Fibroblast of lung (primary cell): ENCODE measurements at regions not wholly inside any gene's neighbourhood (a gene's known extent, or its start where the extent isn't known, plus 50 kb on each side); places are given as distances from the start of the nearest gene placed in this dataset.

Experiments
- CTCF ChIP-seq, 2 donors: IDR thresholded peaks in 1 of 2; conservative IDR thresholded peaks in 1 of 2; 1 replicate in 1 of 2; 2 replicates in 1 of 2; pipeline ENCODE4 v1.5.1; 2011 to 2012; ENCODE audit warnings: low read length in 2 of 2, control low read depth in 1 of 2, inconsistent platforms in 1 of 2, low read depth in 1 of 2, mild to moderate bottlenecking in 1 of 2
- EZH2 ChIP-seq: IDR thresholded peaks from 2 replicates; pipeline ENCODE4 v1.5.1; 2012; ENCODE audit warnings: low read length, control low read depth, mild to moderate bottlenecking; ENCODE audit errors: missing control alignments

DNA sequence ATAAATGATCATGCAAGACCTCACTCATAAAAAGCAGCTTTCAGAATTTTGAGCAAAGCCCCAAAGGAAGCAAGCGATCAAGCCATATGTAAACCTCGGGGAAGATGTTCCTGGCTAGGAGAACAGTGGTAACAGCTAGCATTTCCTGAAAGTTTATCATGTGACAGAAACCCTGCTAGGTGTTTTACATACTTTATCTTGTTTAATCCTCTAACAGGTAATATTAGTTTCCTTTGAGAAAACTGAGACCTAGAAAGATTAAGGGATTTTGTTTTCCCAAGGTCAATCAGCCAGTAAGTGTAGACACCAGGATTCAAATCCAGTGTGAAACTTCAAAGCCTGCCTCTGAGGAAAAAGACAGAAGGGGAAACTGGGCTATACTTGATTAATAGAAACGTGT lies 362.4 kb upstream of the MAF start:
- TF ChIP-seq CTCF (conservative IDR thresholded peaks at IDR 0.05 in 1 of 2, IDR thresholded peaks at IDR 0.05 in 1 of 2; ENCODE audit: low read depth in 1 of 2, low read length in 2 of 2) = no peak
- TF ChIP-seq EZH2 = no peak
